ENCODE measurements at regions not wholly inside any gene's neighbourhood (a gene's known extent, or its start where the extent isn't known, plus 50 kb on each side); places are given as distances from the start of the nearest gene placed in this dataset.

- no peak overlapping the region for H3K27ac ChIP-seq
- H3K4me3 ChIP-seq = no peak overlapping the region
- no peak for DNase-seq
- TF ChIP-seq CTCF (IDR thresholded peaks at IDR 0.05) (no peak), POLR2A (IDR thresholded peaks at IDR 0.05) (no peak)
- H3K4me1 ChIP-seq = no peaks in the 10 kb centered on the region
- no peaks in the 10 kb centered on the region for H3K36me3 ChIP-seq
- no peaks in the 10 kb centered on the region for H3K27me3 ChIP-seq
- no peaks in the 10 kb centered on the region for H3K9me3 ChIP-seq
These were observed 379.0 kb upstream of the SOX9 start for GRCh38 chr17:71741836-71742235.

GRCh38 chr17:71748872-71749271, 371.9 kb upstream of the SOX9 start:
- H3K4me3 ChIP-seq = no peak overlapping the region
- H3K36me3 ChIP-seq = no peaks in the 10 kb centered on the region
- H3K27ac ChIP-seq = no peak overlapping the region
- no peaks in the 10 kb centered on the region for H3K4me1 ChIP-seq
- DNase-seq = no peak
- TF ChIP-seq POLR2A (IDR thresholded peaks at IDR 0.05) = no peak
- TF ChIP-seq CTCF (IDR thresholded peaks at IDR 0.05) = no peak
- H3K9me3 ChIP-seq = no peaks in the 10 kb centered on the region
- H3K27me3 ChIP-seq = no peaks in the 10 kb centered on the region

GRCh38 chr17:71753070-71753469, 367.8 kb upstream of the SOX9 start:
- Histone ChIP-seq H3K9me3 (no peaks in the 10 kb centered on the region), H3K27ac (no peak overlapping the region), H3K4me1 (no peaks in the 10 kb centered on the region), H3K27me3 (no peaks in the 10 kb centered on the region), H3K36me3 (no peaks in the 10 kb centered on the region), H3K4me3 (no peak overlapping the region)
- DNase-seq = no peak
- no peak for TF ChIP-seq CTCF (IDR thresholded peaks at IDR 0.05)
- no peak for TF ChIP-seq POLR2A (IDR thresholded peaks at IDR 0.05)

- no peak for DNase-seq
- Histone ChIP-seq H3K36me3 (no peaks in the 10 kb centered on the region), H3K27me3 (no peaks in the 10 kb centered on the region), H3K9me3 (no peaks in the 10 kb centered on the region), H3K4me1 (no peaks in the 10 kb centered on the region), H3K27ac (no peak overlapping the region), H3K4me3 (no peak overlapping the region)
- TF ChIP-seq CTCF (IDR thresholded peaks at IDR 0.05) (no peak), POLR2A (IDR thresholded peaks at IDR 0.05) (no peak)
These were observed 363.7 kb upstream of the SOX9 start for GRCh38 chr17:71757156-71757555.

- no peak for TF ChIP-seq CTCF (IDR thresholded peaks at IDR 0.05)
- no peak for TF ChIP-seq POLR2A (IDR thresholded peaks at IDR 0.05)
- Histone ChIP-seq H3K9me3 (no peaks in the 10 kb centered on the region), H3K27ac (no peak overlapping the region)
These were observed 362.9 kb upstream of the SOX9 start for GRCh38 chr17:71757956-71758355.

GRCh38 chr17:71759422-71760060, 361.3 kb upstream of the SOX9 start:
- H3K4me3 ChIP-seq = no peak overlapping the region
- TF ChIP-seq CTCF (IDR thresholded peaks at IDR 0.05) (no peak), POLR2A (IDR thresholded peaks at IDR 0.05) (no peak)
- no peaks in the 10 kb centered on the region for H3K27me3 ChIP-seq
- DNase-seq = no peak
- peaks cover 0 to under 1% (median 0%) of the 10 kb centered on the region in 4 donors for H3K4me1 ChIP-seq
- no peaks in the 10 kb centered on the region for H3K36me3 ChIP-seq
- no peaks in the 10 kb centered on the region for H3K9me3 ChIP-seq
- H3K27ac ChIP-seq = no peak overlapping the region

More at GRCh38 chr17:71757956-71758355, 362.9 kb upstream of the SOX9 start:
- Histone ChIP-seq H3K4me3 (no peak overlapping the region), H3K36me3 (no peaks in the 10 kb centered on the region), H3K4me1 (no peaks in the 10 kb centered on the region), H3K27me3 (no peaks in the 10 kb centered on the region)
- no peak for DNase-seq

All from Peyer's patch (tissue), 4 donors.